ENCODE measurements at regions not wholly inside any gene's neighbourhood (a gene's known extent, or its start where the extent isn't known, plus 50 kb on each side); places are given as distances from the start of the nearest gene placed in this dataset.

GRCh38 chr7:109261781-109262180 lies 692.1 kb downstream of the DNAJB9 start:
- no peaks in the 10 kb centered on the region for H3K4me1 ChIP-seq (ENCODE audit: insufficient read depth)
- H3K27ac ChIP-seq = no peak overlapping the region
- H3K36me3 ChIP-seq (ENCODE audit: low read depth) = no peaks in the 10 kb centered on the region
- no peak overlapping the region for H3K4me3 ChIP-seq
- no peaks in the 10 kb centered on the region for H3K27me3 ChIP-seq (replicated peaks; ENCODE audit: insufficient read depth)
- no peaks in the 10 kb centered on the region for H4K20me1 ChIP-seq (ENCODE audit: insufficient read depth)
- no peaks in the 10 kb centered on the region for H3K79me2 ChIP-seq (ENCODE audit: insufficient read depth)
- no peak overlapping the region for H3K9ac ChIP-seq
- H3K4me2 ChIP-seq (ENCODE audit: unreplicated experiment) = no peak overlapping the region
- TF ChIP-seq EZH2 (IDR thresholded peaks at IDR 0.05; ENCODE audit: insufficient read depth, poor library complexity, severe bottlenecking) = no peak
- TF ChIP-seq EZH2phosphoT487 (IDR thresholded peaks at IDR 0.05; ENCODE audit: insufficient read depth, low read depth) = no peak
- 13 to 18% methylated on average over 3 of the region's 3 CpGs for WGBS, 2 experiments (ENCODE audit: low coverage in 1 of 2, low lambda C conversion rate in 2 of 2, missing lambda C conversion rate in 2 of 2)
- H3F3A ChIP-seq (ENCODE audit: insufficient read depth) = no peaks in the 10 kb centered on the region
- H2AFZ ChIP-seq = no peak overlapping the region
- in situ Hi-C loops (cut with MboI) = no loop called here
- no peaks in the 10 kb centered on the region for H3K9me2 ChIP-seq (ENCODE audit: insufficient read depth)
- no peak for DNase-seq
- H3K9me3 ChIP-seq (ENCODE audit: low read depth) = no peaks in the 10 kb centered on the region

DNA sequence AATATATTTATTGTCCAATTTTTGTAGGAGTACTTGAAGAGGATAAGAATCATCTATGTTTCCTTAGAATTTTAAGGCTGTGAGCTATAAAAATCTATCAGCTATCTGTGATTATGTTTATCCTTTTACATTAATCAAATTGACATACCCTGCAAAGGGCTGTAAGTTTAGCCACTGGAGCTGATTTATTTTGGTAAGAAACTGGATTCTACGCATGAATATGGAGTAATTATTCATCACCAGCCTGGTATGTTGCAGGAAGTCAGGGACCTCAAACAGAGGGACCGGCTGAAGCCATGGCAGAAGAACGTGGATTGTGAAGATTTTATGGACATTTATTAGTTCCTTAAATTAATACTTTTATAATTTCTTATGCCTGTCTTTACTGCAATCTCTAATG lies 696.9 kb downstream of the DNAJB9 start:
- Histone ChIP-seq H3F3A (ENCODE audit: insufficient read depth) (no peaks in the 10 kb centered on the region), H3K36me3 (ENCODE audit: low read depth) (no peaks in the 10 kb centered on the region), H3K27me3 (replicated peaks; ENCODE audit: insufficient read depth) (no peaks in the 10 kb centered on the region), H3K4me3 (no peak overlapping the region), H3K4me1 (ENCODE audit: insufficient read depth) (no peaks in the 10 kb centered on the region), H4K20me1 (ENCODE audit: insufficient read depth) (no peaks in the 10 kb centered on the region), H3K9ac (no peak overlapping the region), H3K9me2 (ENCODE audit: insufficient read depth) (no peaks in the 10 kb centered on the region), H3K27ac (no peak overlapping the region), H2AFZ (no peak overlapping the region), H3K4me2 (ENCODE audit: unreplicated experiment) (no peak overlapping the region), H3K79me2 (ENCODE audit: insufficient read depth) (no peaks in the 10 kb centered on the region), H3K9me3 (ENCODE audit: low read depth) (no peaks in the 10 kb centered on the region)
- 38 to 44% methylated on average over 3 of the region's 3 CpGs for WGBS, 2 experiments (ENCODE audit: low coverage in 1 of 2, low lambda C conversion rate in 2 of 2, missing lambda C conversion rate in 2 of 2)
- TF ChIP-seq EZH2phosphoT487 (IDR thresholded peaks at IDR 0.05; ENCODE audit: insufficient read depth, low read depth) (no peak), EZH2 (IDR thresholded peaks at IDR 0.05; ENCODE audit: insufficient read depth, poor library complexity, severe bottlenecking) (no peak)
- DNase-seq = no peak
- in situ Hi-C loops (cut with MboI) = no loop called here

- Histone ChIP-seq H3K9me3 (ENCODE audit: low read depth) (no peaks in the 10 kb centered on the region), H3K27ac (no peak overlapping the region), H3K79me2 (ENCODE audit: insufficient read depth) (no peaks in the 10 kb centered on the region), H3K9ac (no peak overlapping the region), H2AFZ (no peak overlapping the region), H3K4me1 (ENCODE audit: insufficient read depth) (no peaks in the 10 kb centered on the region), H3K4me2 (ENCODE audit: unreplicated experiment) (no peak overlapping the region), H3F3A (ENCODE audit: insufficient read depth) (no peaks in the 10 kb centered on the region), H3K36me3 (ENCODE audit: low read depth) (no peaks in the 10 kb centered on the region), H4K20me1 (ENCODE audit: insufficient read depth) (no peaks in the 10 kb centered on the region), H3K4me3 (no peak overlapping the region), H3K9me2 (ENCODE audit: insufficient read depth) (no peaks in the 10 kb centered on the region), H3K27me3 (replicated peaks; ENCODE audit: insufficient read depth) (no peaks in the 10 kb centered on the region)
- in situ Hi-C loops (cut with MboI) = no loop called here
- TF ChIP-seq EZH2 (IDR thresholded peaks at IDR 0.05; ENCODE audit: insufficient read depth, poor library complexity, severe bottlenecking) (no peak), EZH2phosphoT487 (IDR thresholded peaks at IDR 0.05; ENCODE audit: insufficient read depth, low read depth) (no peak)
- no peak for DNase-seq
Observed at GRCh38 chr7:109276348-109276747, 706.7 kb downstream of the DNAJB9 start.

- DNase-seq = no peak
- no peak overlapping the region for H2AFZ ChIP-seq
- H3F3A ChIP-seq (ENCODE audit: insufficient read depth) = no peaks in the 10 kb centered on the region
- H3K27ac ChIP-seq = no peak overlapping the region
- no peak overlapping the region for H3K4me3 ChIP-seq
- H4K20me1 ChIP-seq (ENCODE audit: insufficient read depth) = no peaks in the 10 kb centered on the region
- H3K79me2 ChIP-seq (ENCODE audit: insufficient read depth) = no peaks in the 10 kb centered on the region
- in situ Hi-C loops (cut with MboI) = no loop called here
- H3K4me1 ChIP-seq (ENCODE audit: insufficient read depth) = no peaks in the 10 kb centered on the region
- no peak overlapping the region for H3K9ac ChIP-seq
- no peaks in the 10 kb centered on the region for H3K27me3 ChIP-seq (replicated peaks; ENCODE audit: insufficient read depth)
- no peaks in the 10 kb centered on the region for H3K9me2 ChIP-seq (ENCODE audit: insufficient read depth)
- no peaks in the 10 kb centered on the region for H3K9me3 ChIP-seq (ENCODE audit: low read depth)
- TF ChIP-seq EZH2phosphoT487 (IDR thresholded peaks at IDR 0.05; ENCODE audit: insufficient read depth, low read depth) (no peak), EZH2 (IDR thresholded peaks at IDR 0.05; ENCODE audit: insufficient read depth, poor library complexity, severe bottlenecking) (no peak)
- H3K36me3 ChIP-seq (ENCODE audit: low read depth) = no peaks in the 10 kb centered on the region
- no peak overlapping the region for H3K4me2 ChIP-seq (ENCODE audit: unreplicated experiment)
Observed at GRCh38 chr7:109282726-109283125, 713.1 kb downstream of the DNAJB9 start.

DNA sequence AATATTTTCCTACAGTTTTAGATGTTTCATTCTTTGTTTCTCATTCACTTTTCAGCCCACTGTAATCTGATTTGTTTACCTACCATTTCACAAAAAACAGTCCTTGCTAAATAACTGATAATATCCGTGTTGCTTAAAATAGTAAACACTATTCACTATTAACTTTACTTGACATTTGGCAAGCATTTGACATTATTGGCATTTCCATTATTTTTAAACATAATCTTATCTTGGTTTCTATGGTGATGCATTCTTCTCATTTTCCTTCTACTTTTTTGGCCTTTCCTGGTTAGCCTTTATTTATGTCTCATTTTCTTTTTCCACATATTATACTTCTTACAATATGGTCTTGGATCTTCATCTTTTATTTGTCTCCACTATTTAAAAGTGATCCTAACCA lies 715.3 kb downstream of the DNAJB9 start:
- no peak overlapping the region for H3K9ac ChIP-seq
- H3K9me2 ChIP-seq (ENCODE audit: insufficient read depth) = no peaks in the 10 kb centered on the region
- no peaks in the 10 kb centered on the region for H3K9me3 ChIP-seq (ENCODE audit: low read depth)
- H3K4me3 ChIP-seq = no peak overlapping the region
- TF ChIP-seq EZH2 (IDR thresholded peaks at IDR 0.05; ENCODE audit: insufficient read depth, poor library complexity, severe bottlenecking) (no peak), EZH2phosphoT487 (IDR thresholded peaks at IDR 0.05; ENCODE audit: insufficient read depth, low read depth) (no peak)
- no peak overlapping the region for H3K27ac ChIP-seq
- 16 to 23% methylated on average over 1 of the region's 1 CpG for WGBS, 2 experiments (ENCODE audit: low coverage in 1 of 2, low lambda C conversion rate in 2 of 2, missing lambda C conversion rate in 2 of 2)
- no peak overlapping the region for H3K4me2 ChIP-seq (ENCODE audit: unreplicated experiment)
- H3K27me3 ChIP-seq (replicated peaks; ENCODE audit: insufficient read depth) = no peaks in the 10 kb centered on the region
- H2AFZ ChIP-seq = no peak overlapping the region
- no peaks in the 10 kb centered on the region for H3K79me2 ChIP-seq (ENCODE audit: insufficient read depth)
- H3K4me1 ChIP-seq (ENCODE audit: insufficient read depth) = no peaks in the 10 kb centered on the region
- H3K36me3 ChIP-seq (ENCODE audit: low read depth) = no peaks in the 10 kb centered on the region
- no peaks in the 10 kb centered on the region for H4K20me1 ChIP-seq (ENCODE audit: insufficient read depth)
- no peak for DNase-seq
- in situ Hi-C loops (cut with MboI) = no loop called here
- no peaks in the 10 kb centered on the region for H3F3A ChIP-seq (ENCODE audit: insufficient read depth)
